GM12873 (cell line): ENCODE measurements at regions not wholly inside any gene's neighbourhood (a gene's known extent, or its start where the extent isn't known, plus 50 kb on each side); places are given as distances from the start of the nearest gene placed in this dataset.

Experiments
- TF ChIP-seq, protein P1 (sequence below): IDR thresholded peaks from 2 replicates; pipeline ENCODE4 v1.5.1; 2012; ENCODE audit warnings: low read depth, mild to moderate bottlenecking, moderate library complexity, low read length, control low read depth; ENCODE audit not compliant: insufficient read depth; ENCODE audit errors: missing control alignments

GRCh38 chr16:63385714-63386432 is 1349.6 kb upstream of the CDH8 start:
- TF ChIP-seq, protein P1, sequence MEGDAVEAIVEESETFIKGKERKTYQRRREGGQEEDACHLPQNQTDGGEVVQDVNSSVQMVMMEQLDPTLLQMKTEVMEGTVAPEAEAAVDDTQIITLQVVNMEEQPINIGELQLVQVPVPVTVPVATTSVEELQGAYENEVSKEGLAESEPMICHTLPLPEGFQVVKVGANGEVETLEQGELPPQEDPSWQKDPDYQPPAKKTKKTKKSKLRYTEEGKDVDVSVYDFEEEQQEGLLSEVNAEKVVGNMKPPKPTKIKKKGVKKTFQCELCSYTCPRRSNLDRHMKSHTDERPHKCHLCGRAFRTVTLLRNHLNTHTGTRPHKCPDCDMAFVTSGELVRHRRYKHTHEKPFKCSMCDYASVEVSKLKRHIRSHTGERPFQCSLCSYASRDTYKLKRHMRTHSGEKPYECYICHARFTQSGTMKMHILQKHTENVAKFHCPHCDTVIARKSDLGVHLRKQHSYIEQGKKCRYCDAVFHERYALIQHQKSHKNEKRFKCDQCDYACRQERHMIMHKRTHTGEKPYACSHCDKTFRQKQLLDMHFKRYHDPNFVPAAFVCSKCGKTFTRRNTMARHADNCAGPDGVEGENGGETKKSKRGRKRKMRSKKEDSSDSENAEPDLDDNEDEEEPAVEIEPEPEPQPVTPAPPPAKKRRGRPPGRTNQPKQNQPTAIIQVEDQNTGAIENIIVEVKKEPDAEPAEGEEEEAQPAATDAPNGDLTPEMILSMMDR = no peak

- TF ChIP-seq, protein P1 = no peak
Measured at GRCh38 chr16:63373744-63374143, 1337.5 kb upstream of the CDH8 start.

GRCh38 chr16:63372815-63373214 is 1336.6 kb upstream of the CDH8 start:
- TF ChIP-seq, protein P1 = no peak

GRCh38 chr16:63372283-63372682 is 1336.0 kb upstream of the CDH8 start:
- TF ChIP-seq, protein P1 = no peak

DNA sequence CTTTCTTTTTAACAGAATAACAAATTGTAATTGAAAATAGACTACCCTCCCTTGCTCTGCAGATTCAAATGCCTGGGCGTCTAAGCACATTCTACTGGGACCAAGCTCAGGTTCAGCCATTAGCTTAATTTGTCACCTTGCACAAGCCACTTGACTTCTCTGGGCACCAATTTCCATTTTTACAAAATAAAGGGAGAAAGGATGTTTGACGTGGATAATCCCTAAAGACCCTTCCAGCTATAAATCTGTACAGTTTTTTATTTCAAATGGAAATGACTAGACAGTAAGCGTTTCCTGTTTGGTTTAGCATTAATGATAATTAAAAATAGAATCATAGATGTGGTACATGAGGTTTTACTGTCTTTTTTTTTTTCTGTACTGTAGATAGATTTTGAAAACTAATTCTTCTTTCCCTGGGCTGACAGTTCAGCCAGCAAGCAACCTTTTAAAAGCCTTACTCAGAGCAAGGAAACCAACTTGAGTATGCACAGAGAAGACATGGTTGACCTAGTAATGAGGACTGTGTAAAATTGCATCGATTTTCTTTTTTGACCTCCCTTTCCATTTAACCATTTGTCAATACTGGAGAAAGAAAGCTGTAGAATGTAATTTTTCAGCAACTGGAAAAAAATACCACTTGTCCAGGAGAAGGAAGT is 1329.5 kb upstream of the CDH8 start:
- TF ChIP-seq, protein P1 = no peak

DNA sequence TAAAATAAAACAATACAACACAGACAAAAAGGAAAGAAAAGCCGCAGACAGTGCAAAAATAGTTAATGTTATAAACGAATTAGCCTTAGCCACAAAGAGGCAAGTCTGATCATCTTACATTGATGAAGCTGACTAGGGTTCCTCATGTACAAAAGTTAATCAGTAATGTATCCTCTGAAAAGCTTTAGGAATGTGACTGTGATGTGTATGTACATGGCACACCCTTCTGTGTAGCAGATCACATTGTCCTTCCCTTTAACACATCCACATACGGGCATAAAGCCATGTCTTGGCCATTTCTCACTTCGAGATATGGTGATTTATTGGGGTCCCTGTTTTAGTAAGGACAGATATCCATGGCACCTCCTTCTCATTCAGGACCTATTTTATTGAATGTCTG is 1327.5 kb upstream of the CDH8 start:
- TF ChIP-seq, protein P1 = no peak

DNA sequence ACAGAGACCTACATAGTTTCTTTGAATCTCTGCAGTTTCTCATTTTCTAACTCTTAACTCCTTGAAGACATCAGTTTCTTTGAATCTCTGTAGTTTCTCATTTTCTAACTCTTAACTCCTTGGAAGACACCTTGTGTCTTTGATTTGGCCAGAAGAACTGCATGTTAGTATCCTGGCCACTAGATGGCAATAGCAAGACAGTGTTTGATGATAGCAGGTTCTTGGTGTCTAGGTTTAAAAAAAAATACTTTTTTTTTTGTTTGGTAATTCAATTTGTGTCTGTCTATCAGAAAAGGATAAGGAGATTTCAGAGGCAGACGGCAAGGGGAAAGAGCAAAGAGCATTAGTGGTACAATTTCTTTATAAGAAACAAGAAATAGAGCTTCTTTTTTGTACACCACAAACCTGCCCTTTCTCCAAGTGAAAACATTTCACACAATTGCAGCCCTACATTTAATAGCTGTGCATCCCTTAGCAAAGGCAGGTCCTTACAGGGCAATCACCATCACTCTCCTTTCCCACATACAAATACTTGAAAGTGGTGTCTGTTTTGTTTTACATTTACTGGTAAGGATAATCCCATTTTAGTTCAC is 1324.9 kb upstream of the CDH8 start:
- TF ChIP-seq, protein P1 = peak; percentile 71
